ENCODE measurements at regions not wholly inside any gene's neighbourhood (a gene's known extent, or its start where the extent isn't known, plus 50 kb on each side); places are given as distances from the start of the nearest gene placed in this dataset.
A peak's percentile ranks its signal among the peaks of the same experiment; 100 is the strongest.

GRCh38 chr2:120826260-120826648, 90.6 kb downstream of the GLI2 start:
- H3K27me3 Mint-ChIP-seq: peaks cover 0 to 3% (median 0%) of the 10 kb centered on the region in 5 donors
- no peak overlapping the region for H3K27ac Mint-ChIP-seq
- no peak for ATAC-seq
- no peak overlapping the region for H3K4me3 Mint-ChIP-seq
- POLR2A ChIA-PET: no interaction called here
- no peaks in the 10 kb centered on the region for H3K9me3 Mint-ChIP-seq
- H3K4me1 Mint-ChIP-seq: no peaks in the 10 kb centered on the region
- no peaks in the 10 kb centered on the region for H3K36me3 Mint-ChIP-seq
- no peak for DNase-seq

- Mint-ChIP-seq H3K36me3 (no peaks in the 10 kb centered on the region), H3K27me3 (peaks cover 0 to 3% (median 0%) of the 10 kb centered on the region in 5 donors), H3K4me1 (no peaks in the 10 kb centered on the region), H3K9me3 (no peaks in the 10 kb centered on the region), H3K27ac (no peak overlapping the region), H3K4me3 (no peak overlapping the region)
- POLR2A ChIA-PET: no interaction called here
- ATAC-seq (no peak), DNase-seq (no peak)
These were observed 91.2 kb downstream of the GLI2 start for GRCh38 chr2:120826716-120827410.

GRCh38 chr2:120828066-120828465, 92.4 kb downstream of the GLI2 start:
- no peaks in the 10 kb centered on the region for H3K4me1 Mint-ChIP-seq
- H3K9me3 Mint-ChIP-seq: no peaks in the 10 kb centered on the region
- POLR2A ChIA-PET: no interaction called here
- no peaks in the 10 kb centered on the region for H3K36me3 Mint-ChIP-seq
- H3K27ac Mint-ChIP-seq: no peak overlapping the region
- DNase-seq (no peak), ATAC-seq (no peak)
- H3K27me3 Mint-ChIP-seq: peaks cover 0 to 3% (median 0%) of the 10 kb centered on the region in 5 donors
- no peak overlapping the region for H3K4me3 Mint-ChIP-seq

- Mint-ChIP-seq H3K27me3 (peaks cover 0 to 2% (median 0%) of the 10 kb centered on the region in 5 donors), H3K4me1 (no peaks in the 10 kb centered on the region), H3K36me3 (no peaks in the 10 kb centered on the region), H3K27ac (no peak overlapping the region), H3K9me3 (no peaks in the 10 kb centered on the region), H3K4me3 (no peak overlapping the region)
- DNase-seq (no peak), ATAC-seq (no peak)
- POLR2A ChIA-PET: no interaction called here
These were observed 93.4 kb downstream of the GLI2 start for GRCh38 chr2:120828829-120829632.

GRCh38 chr2:120829633-120830025, 94.0 kb downstream of the GLI2 start:
- Mint-ChIP-seq H3K27ac (no peak overlapping the region), H3K4me1 (no peaks in the 10 kb centered on the region), H3K4me3 (no peak overlapping the region), H3K36me3 (no peaks in the 10 kb centered on the region), H3K9me3 (no peaks in the 10 kb centered on the region), H3K27me3 (peaks cover 0 to 2% (median 0%) of the 10 kb centered on the region in 5 donors)
- ATAC-seq: no peak
- DNase-seq: no peak
- POLR2A ChIA-PET: no interaction called here

- POLR2A ChIA-PET: no interaction called here
- H3K4me1 Mint-ChIP-seq: no peaks in the 10 kb centered on the region
- no peak overlapping the region for H3K4me3 Mint-ChIP-seq
- H3K27me3 Mint-ChIP-seq: peaks cover 0 to 2% (median 0%) of the 10 kb centered on the region in 5 donors
- DNase-seq (no peak), ATAC-seq (no peak)
- no peaks in the 10 kb centered on the region for H3K36me3 Mint-ChIP-seq
- no peak overlapping the region for H3K27ac Mint-ChIP-seq
- no peaks in the 10 kb centered on the region for H3K9me3 Mint-ChIP-seq
These were observed 94.6 kb downstream of the GLI2 start for GRCh38 chr2:120830096-120830830.

- no peak overlapping the region for H3K27ac Mint-ChIP-seq
- no peak for DNase-seq
- H3K36me3 Mint-ChIP-seq: no peaks in the 10 kb centered on the region
- ATAC-seq: no peak
- H3K27me3 Mint-ChIP-seq: peaks cover 0 to 2% (median 0%) of the 10 kb centered on the region in 5 donors
- no peaks in the 10 kb centered on the region for H3K4me1 Mint-ChIP-seq
- H3K4me3 Mint-ChIP-seq: no peak overlapping the region
- POLR2A ChIA-PET: no interaction called here
- H3K9me3 Mint-ChIP-seq: no peaks in the 10 kb centered on the region
These were observed 95.4 kb downstream of the GLI2 start for GRCh38 chr2:120831086-120831485.

- POLR2A ChIA-PET: no interaction called here
- no peak overlapping the region for H3K4me3 Mint-ChIP-seq
These were observed 96.2 kb downstream of the GLI2 start for GRCh38 chr2:120831891-120832290.

GRCh38 chr2:120832296-120833070, 96.8 kb downstream of the GLI2 start:
- H3K9me3 Mint-ChIP-seq: no peaks in the 10 kb centered on the region
- no peak overlapping the region for H3K27ac Mint-ChIP-seq
- H3K4me3 Mint-ChIP-seq: no peak overlapping the region
- POLR2A ChIA-PET: no interaction called here
- no peaks in the 10 kb centered on the region for H3K4me1 Mint-ChIP-seq
- peaks cover 0 to 2% (median 0%) of the 10 kb centered on the region in 5 donors for H3K27me3 Mint-ChIP-seq
- ATAC-seq (no peak), DNase-seq (no peak)
- no peaks in the 10 kb centered on the region for H3K36me3 Mint-ChIP-seq

More at GRCh38 chr2:120831891-120832290, 96.2 kb downstream of the GLI2 start:
- ATAC-seq (no peak), DNase-seq (no peak)
- H3K27ac Mint-ChIP-seq: no peak overlapping the region
- no peaks in the 10 kb centered on the region for H3K4me1 Mint-ChIP-seq
- no peaks in the 10 kb centered on the region for H3K36me3 Mint-ChIP-seq
- H3K9me3 Mint-ChIP-seq: no peaks in the 10 kb centered on the region
- H3K27me3 Mint-ChIP-seq: peaks cover 0 to 2% (median 0%) of the 10 kb centered on the region in 5 donors

- Mint-ChIP-seq H3K36me3 (no peaks in the 10 kb centered on the region), H3K4me1 (no peaks in the 10 kb centered on the region), H3K4me3 (no peak overlapping the region), H3K9me3 (no peaks in the 10 kb centered on the region), H3K27ac (no peak overlapping the region), H3K27me3 (peaks cover 0 to 2% (median 0%) of the 10 kb centered on the region in 5 donors)
- DNase-seq (no peak), ATAC-seq (no peak)
- POLR2A ChIA-PET: no interaction called here
These were observed 97.5 kb downstream of the GLI2 start for GRCh38 chr2:120833127-120833675.

- POLR2A ChIA-PET: no interaction called here
- no peaks in the 10 kb centered on the region for H3K36me3 Mint-ChIP-seq
- ATAC-seq: no peak
- peak overlapping the region in 1 of 10 donors; percentile 14 for H3K27ac Mint-ChIP-seq
- H3K27me3 Mint-ChIP-seq: peaks cover 0 to 1% (median 0%) of the 10 kb centered on the region in 5 donors
- H3K9me3 Mint-ChIP-seq: no peaks in the 10 kb centered on the region
- no peak overlapping the region for H3K4me3 Mint-ChIP-seq
- no peak for DNase-seq
- no peaks in the 10 kb centered on the region for H3K4me1 Mint-ChIP-seq
These were observed 98.5 kb downstream of the GLI2 start for GRCh38 chr2:120834206-120834605.

- peaks cover 0 to 16% (median 3%) of the 10 kb centered on the region in 5 donors for H3K27me3 Mint-ChIP-seq
- ATAC-seq (no peak), DNase-seq (no peak)
- no peaks in the 10 kb centered on the region for H3K36me3 Mint-ChIP-seq
- no peaks in the 10 kb centered on the region for H3K9me3 Mint-ChIP-seq
- POLR2A ChIA-PET: no interaction called here
- H3K4me3 Mint-ChIP-seq: no peak overlapping the region
- H3K27ac Mint-ChIP-seq: no peak overlapping the region
- no peaks in the 10 kb centered on the region for H3K4me1 Mint-ChIP-seq
These were observed 100.6 kb downstream of the GLI2 start for GRCh38 chr2:120836281-120836680.

Measured in naive thymus-derived CD8-positive, alpha-beta T cell (primary cell).